HG03196 (cell line): ENCODE measurements at regions not wholly inside any gene's neighbourhood (a gene's known extent, or its start where the extent isn't known, plus 50 kb on each side); places are given as distances from the start of the nearest gene placed in this dataset.
"Not testable (repeated sequence)": the region's sequence is repeated elsewhere in the genome, so short reads cannot be mapped to it uniquely, and the experiment has no call there.

ENCODE experiments used
- ATAC-seq: cut with Tn5 transposase; IDR thresholded peaks from one replicate; pipeline ENCODE4 v1.9.1; 2021; ENCODE audit not compliant: unreplicated experiment

GRCh38 chr13:33411312-33411711 is 125.8 kb upstream of the STARD13 start:
- ATAC-seq, result no peak

DNA sequence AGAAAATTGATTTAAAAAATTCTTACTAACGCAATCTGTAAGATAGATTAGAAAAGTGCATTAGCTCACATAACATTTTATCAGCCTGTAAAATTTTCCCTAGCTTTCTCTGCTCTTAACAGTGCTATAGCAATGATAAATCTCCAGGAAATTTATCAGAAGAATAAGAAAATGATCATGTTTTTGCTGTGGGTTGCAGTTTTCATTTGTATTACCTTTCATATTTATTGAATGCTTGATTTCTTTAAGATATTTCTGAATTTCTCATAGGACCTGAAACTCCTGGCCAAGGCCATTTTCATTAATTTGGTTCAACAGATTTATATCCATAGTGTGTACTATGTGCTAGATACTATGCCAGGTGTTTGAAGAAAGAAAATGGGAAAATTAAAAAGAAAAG is 130.3 kb upstream of the STARD13 start:
- no peak for ATAC-seq

GRCh38 chr13:33418224-33418953 is 132.8 kb upstream of the STARD13 start:
- ATAC-seq, result not testable (repeated sequence)

DNA sequence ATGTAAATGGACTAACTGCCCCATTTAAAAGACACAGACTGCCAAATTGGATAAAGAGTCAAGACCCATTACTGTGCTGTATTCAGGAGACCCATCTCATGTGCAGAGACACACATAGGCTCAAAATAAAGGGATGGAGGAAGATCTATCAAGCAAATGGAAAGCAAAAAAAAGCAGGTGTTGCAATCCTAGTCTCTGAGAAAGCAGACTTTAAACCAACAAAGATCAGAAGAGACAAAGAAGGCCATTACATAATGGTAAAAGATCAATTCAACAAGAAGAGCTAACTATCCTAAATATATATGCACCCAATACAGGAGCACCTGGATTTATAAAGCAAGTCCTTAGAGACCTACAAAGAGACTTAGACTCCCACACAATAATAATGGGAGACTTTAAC is 134.6 kb upstream of the STARD13 start:
- ATAC-seq, result not testable (repeated sequence)

- no peak for ATAC-seq
Observed at GRCh38 chr13:33426131-33426530, 140.6 kb upstream of the STARD13 start.

GRCh38 chr13:33433316-33433715 is 147.8 kb upstream of the STARD13 start:
- ATAC-seq, result no peak

DNA sequence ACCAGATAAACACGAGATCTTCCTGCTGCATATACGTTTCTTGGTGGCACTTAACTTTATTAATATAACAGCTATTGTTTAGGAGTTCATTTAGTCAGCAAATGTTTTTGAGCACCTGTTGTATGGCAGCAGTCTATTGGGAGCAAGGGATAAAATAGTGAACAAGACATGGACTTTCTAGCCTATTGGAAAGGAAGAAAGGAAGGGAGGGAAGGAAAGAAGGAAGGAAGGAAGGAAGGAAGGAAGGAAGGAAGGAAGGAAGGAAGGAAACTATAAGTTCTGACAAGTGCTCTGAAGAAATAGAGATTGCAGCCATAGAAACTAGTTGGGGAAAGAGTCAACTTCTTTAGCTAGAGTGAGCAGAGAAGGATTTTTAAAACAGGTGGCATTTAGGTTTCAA is 149.1 kb upstream of the STARD13 start:
- ATAC-seq, result no peak

GRCh38 chr13:33435207-33435606 is 149.7 kb upstream of the STARD13 start:
- no peak for ATAC-seq

- no peak for ATAC-seq
Observed at GRCh38 chr13:33438918-33439317, 153.4 kb upstream of the STARD13 start.

DNA sequence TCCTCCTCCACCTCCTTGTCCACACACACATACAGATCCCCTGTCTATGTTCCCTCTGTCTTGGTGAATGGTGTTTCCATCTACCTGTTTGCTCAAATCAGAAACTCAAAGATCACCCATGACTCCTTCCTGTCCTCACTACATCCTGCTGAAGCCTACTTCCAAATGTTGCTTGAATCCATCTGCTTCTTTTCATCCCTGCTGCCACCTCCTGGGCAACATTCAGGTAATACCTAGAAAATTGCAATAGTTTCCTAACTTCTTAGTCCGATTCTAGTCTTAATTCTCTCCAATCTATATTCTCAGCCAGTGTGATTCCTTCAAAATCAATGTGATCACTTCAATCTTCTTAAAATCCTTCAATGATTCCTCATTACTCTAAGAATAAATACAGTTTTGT is 155.5 kb upstream of the STARD13 start:
- no peak for ATAC-seq

DNA sequence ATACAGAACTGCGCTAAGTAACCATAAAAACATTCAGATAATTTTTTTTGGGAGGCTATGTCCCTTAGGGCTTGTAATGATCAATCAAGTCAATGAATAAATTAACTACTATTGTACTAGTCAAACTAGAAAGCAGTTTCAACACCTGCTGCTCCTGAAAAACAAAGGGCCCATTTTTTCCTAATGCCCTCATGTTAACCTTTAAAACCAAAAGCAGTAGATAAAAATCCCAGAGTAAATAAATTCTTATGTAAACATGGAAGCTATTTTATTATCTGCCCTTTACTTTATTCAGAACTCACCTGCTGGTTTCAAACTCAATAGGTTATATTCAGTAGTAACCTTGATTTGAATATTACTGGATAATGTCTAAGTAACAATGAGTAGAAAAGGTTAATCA is 159.5 kb upstream of the STARD13 start:
- no peak for ATAC-seq

GRCh38 chr13:33445476-33445875 is 159.9 kb upstream of the STARD13 start:
- no peak for ATAC-seq

DNA sequence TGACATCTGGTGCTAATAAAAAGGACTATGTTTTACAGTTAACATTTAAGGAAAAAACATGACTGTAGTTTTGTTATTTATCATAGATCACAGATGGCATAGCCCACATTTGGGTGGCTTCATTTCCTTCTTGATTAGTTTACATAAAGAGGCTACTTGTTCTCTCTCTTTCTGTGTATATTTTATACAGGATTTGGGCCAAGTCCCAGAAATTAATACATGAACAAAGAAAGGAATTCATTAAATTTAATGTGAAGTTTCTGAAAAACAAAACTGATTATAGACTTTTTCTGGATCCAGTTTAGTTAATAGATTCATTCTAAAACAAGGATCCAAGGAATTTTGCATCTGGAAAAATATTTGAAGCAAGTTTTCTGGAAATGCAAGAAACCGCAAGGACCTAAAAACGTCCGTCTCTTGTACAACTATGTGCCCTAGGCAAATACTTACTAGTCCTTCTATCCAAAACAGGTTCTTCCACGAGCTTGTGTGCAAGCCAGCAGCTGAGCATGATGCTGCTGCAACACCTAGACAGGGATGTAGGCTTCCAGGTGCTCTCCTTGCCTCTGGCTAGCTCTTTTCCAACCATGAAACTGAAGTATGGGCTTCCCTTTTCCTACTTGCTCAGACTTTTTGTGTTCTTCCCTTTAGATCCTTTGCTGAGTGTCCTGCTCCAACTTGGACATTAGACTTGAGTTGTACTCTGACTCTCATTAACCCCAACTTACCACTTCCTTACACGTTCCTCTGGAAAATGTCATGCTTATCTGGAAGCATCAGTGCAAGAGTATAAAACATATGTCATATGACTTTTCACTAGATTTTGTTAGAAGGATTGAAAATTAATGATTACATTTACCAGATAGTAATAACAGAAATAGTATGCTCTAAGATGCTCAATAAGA is 161.5 kb upstream of the STARD13 start:
- ATAC-seq, result no peak

DNA sequence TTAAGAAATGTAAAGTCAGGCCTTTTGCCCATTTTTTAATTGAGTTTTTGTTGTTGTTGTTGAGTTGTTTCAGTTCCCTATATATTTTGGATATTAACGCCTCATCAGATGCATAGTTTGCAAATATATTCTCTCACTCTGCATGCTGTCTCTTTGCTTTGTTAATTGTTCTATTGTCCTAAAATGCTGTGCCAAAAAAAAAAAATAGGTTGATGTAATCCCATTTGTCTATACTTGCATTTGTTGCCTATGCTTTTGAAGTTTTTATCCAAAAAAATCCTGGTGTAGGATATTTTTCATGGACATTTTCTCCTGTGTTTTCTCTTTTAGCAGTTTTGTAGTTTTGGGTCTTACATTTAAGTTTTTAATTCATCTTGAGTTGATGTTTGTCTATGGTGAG is 163.3 kb upstream of the STARD13 start:
- no peak for ATAC-seq

- no peak for ATAC-seq
Observed at GRCh38 chr13:33450956-33451709, 165.6 kb upstream of the STARD13 start.

GRCh38 chr13:33452873-33453517 is 167.4 kb upstream of the STARD13 start:
- no peak for ATAC-seq

GRCh38 chr13:33453936-33454335 is 168.4 kb upstream of the STARD13 start:
- no peak for ATAC-seq

GRCh38 chr13:33454844-33455705 is 169.5 kb upstream of the STARD13 start:
- no peak for ATAC-seq

GRCh38 chr13:33459702-33460101 is 174.1 kb upstream of the STARD13 start:
- ATAC-seq, result no peak

GRCh38 chr13:33462109-33462508 is 176.6 kb upstream of the STARD13 start:
- no peak for ATAC-seq
